PC-9 (cell line): ENCODE measurements at regions not wholly inside any gene's neighbourhood (a gene's known extent, or its start where the extent isn't known, plus 50 kb on each side); places are given as distances from the start of the nearest gene placed in this dataset.

ENCODE experiments used
- BruUV-seq: library from RNA; stranded (reverse); fragments of 400-500 nt; replicated peaks from 2 replicates; lab custom pipeline; 2021; lab: Mats Ljungman, UMichigan
- CTCF ChIA-PET: fragments of 300-600 bp; sonication (Branson Sonifier 250); formaldehyde crosslinking; loops from one replicate; lab custom pipeline; 2022; ENCODE audit warnings: antibody characterized with exemption; lab: Charles Lee
- POLR2A ChIA-PET: fragments of 300-600 bp; sonication (Branson Sonifier 250); formaldehyde crosslinking; loops from one replicate; lab custom pipeline; 2022; ENCODE audit warnings: antibody characterized with exemption; ENCODE audit not compliant: unreplicated experiment; lab: Charles Lee
- DNase-seq, 2 experiments: peaks; one replicate each; pipeline versions ENCODE4 v3.0.0 to v3.0.0-alpha.2; 2015 to 2022; ENCODE audit warnings: mixed read lengths in 1 of 2
- H2AFZ ChIP-seq: fragments of 200-600 bp; sonication (generic); 2 replicates; pipeline ENCODE4 v1.8.1; 2017; ENCODE audit warnings: antibody characterized with exemption
- H3F3A ChIP-seq: fragments of 200-600 bp; sonication (generic); 2 replicates; pipeline ENCODE4 v1.8.1; 2017; ENCODE audit warnings: antibody characterized with exemption, mild to moderate bottlenecking, low read depth; ENCODE audit not compliant: insufficient read depth
- H3K27ac ChIP-seq: fragments of 200-600 bp; sonication (generic); 2 replicates; pipeline ENCODE4 v1.6.1; 2016; ENCODE audit warnings: mixed run types
- H3K27me3 ChIP-seq: fragments of 200-600 bp; sonication (generic); 2 replicates; pipeline ENCODE4 v1.6.1; 2016; ENCODE audit warnings: low read depth, mixed run types; ENCODE audit not compliant: insufficient read depth
- H3K36me3 ChIP-seq: fragments of 200-600 bp; sonication (generic); 2 replicates; pipeline ENCODE4 v1.6.1; 2016; ENCODE audit warnings: low read depth, mixed run types
- H3K4me1 ChIP-seq: fragments of 200-600 bp; sonication (generic); replicated peaks from 2 replicates; pipeline ENCODE4 v1.6.1; 2016; ENCODE audit warnings: mixed run types; ENCODE audit not compliant: insufficient read depth
- H3K4me2 ChIP-seq: fragments of 200-600 bp; sonication (generic); 2 replicates; pipeline ENCODE4 v1.6.1; 2017; ENCODE audit warnings: mixed run types
- H3K4me3 ChIP-seq: fragments of 200-600 bp; sonication (generic); 2 replicates; pipeline ENCODE4 v1.6.1; 2016; ENCODE audit warnings: mixed run types
- H3K79me2 ChIP-seq: fragments of 200-600 bp; sonication (generic); 2 replicates; pipeline ENCODE4 v1.6.1; 2017; ENCODE audit warnings: low read depth, mixed run types
- H3K9me2 ChIP-seq: fragments of 200-600 bp; sonication (generic); 2 replicates; pipeline ENCODE4 v1.8.1; 2017; ENCODE audit warnings: mild to moderate bottlenecking; ENCODE audit not compliant: insufficient read depth
- H3K9me3 ChIP-seq: fragments of 200-600 bp; sonication (generic); 2 replicates; pipeline ENCODE4 v1.8.1; 2016; ENCODE audit warnings: low read depth; ENCODE audit not compliant: insufficient read depth
- H4K20me1 ChIP-seq: fragments of 200-600 bp; sonication (generic); 2 replicates; pipeline ENCODE4 v1.8.1; 2017; ENCODE audit not compliant: insufficient read depth
- EZH2 ChIP-seq: fragments of 200-600 bp; sonication (generic); IDR thresholded peaks from 2 replicates; pipeline ENCODE4 v1.8.0; 2017; ENCODE audit warnings: antibody characterized with exemption, low read depth
- intact Hi-C: fragments of 100-400 bp; cut with micrococcal nuclease; formaldehyde crosslinking; loops from one replicate; pipeline ENCODE4 v1.10.0; 2022; ENCODE audit not compliant: unreplicated experiment
- TF ChIP-seq, protein P1 (sequence below): fragments of 200-600 bp; sonication (generic); conservative IDR thresholded peaks from 2 replicates; pipeline ENCODE4 v1.6.1; 2017; ENCODE audit warnings: mixed run types, antibody characterized with exemption, mild to moderate bottlenecking, moderate library complexity

DNA sequence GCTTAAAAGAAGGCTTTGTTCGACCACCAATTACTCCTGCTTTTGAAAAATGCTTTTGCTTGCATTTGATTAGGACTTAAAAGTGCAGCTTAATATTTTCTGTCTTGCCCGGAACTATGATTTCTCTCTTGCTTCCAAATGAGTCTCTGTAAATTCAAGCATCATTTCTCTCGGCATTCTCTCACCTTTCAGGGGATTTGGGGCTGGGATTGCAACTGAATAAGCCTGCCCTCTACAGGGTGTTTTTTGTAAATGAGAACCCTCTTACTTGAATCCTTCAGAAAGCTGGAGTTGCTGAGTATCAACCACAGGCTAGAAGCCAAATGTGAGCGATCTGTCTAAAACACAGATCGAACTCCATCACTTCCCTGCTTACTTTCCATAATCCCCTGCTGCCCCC is 234.6 kb downstream of the TMEM114 start:
- Histone ChIP-seq H3F3A (no peaks in the 10 kb centered on the region), H3K36me3 (no peaks in the 10 kb centered on the region), H3K27ac (no peak overlapping the region), H3K9me2 (no peaks in the 10 kb centered on the region), H3K79me2 (no peaks in the 10 kb centered on the region), H4K20me1 (no peaks in the 10 kb centered on the region), H3K9me3 (no peaks in the 10 kb centered on the region), H2AFZ (no peak overlapping the region), H3K4me3 (no peak overlapping the region), H3K4me1 (no peaks in the 10 kb centered on the region), H3K4me2 (no peak overlapping the region), H3K27me3 (peaks cover 9% of the 10 kb centered on the region; the same call in 1 of the 2 replicates)
- ChIA-PET POLR2A (no interaction called here), CTCF (no interaction called here)
- no TSS peak for BruUV-seq
- intact Hi-C loops: no loop called here
- no peak for TF ChIP-seq EZH2
- TF ChIP-seq, protein P1, sequence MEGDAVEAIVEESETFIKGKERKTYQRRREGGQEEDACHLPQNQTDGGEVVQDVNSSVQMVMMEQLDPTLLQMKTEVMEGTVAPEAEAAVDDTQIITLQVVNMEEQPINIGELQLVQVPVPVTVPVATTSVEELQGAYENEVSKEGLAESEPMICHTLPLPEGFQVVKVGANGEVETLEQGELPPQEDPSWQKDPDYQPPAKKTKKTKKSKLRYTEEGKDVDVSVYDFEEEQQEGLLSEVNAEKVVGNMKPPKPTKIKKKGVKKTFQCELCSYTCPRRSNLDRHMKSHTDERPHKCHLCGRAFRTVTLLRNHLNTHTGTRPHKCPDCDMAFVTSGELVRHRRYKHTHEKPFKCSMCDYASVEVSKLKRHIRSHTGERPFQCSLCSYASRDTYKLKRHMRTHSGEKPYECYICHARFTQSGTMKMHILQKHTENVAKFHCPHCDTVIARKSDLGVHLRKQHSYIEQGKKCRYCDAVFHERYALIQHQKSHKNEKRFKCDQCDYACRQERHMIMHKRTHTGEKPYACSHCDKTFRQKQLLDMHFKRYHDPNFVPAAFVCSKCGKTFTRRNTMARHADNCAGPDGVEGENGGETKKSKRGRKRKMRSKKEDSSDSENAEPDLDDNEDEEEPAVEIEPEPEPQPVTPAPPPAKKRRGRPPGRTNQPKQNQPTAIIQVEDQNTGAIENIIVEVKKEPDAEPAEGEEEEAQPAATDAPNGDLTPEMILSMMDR: no peak
- DNase-seq: no peak

DNA sequence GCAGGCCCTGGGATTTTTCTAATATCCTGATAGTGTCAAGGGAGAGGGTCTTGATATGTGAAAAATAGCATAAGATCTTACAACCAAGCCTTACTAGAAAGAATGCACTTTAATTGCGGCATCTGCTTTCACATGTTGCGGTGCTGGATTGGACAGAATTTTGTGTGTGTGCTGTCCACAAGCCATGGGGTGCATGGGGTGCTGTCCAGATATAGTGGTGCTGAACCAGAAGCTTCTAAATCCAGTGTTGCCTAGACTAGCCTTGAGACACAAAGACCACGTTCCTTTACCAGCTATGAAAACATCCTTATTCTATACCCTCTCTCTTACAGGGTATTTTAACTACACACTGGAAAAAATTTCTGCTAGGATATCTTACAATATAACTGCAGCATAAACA is 244.0 kb downstream of the TMEM114 start:
- 0 out of 2 replicates have a peak, but pooled peaks cover 3% of the 10 kb centered on the region for H3K27me3 ChIP-seq
- no peaks in the 10 kb centered on the region for H3K9me2 ChIP-seq
- no peak overlapping the region for H3K4me2 ChIP-seq
- H2AFZ ChIP-seq: no peak overlapping the region
- CTCF ChIA-PET: no interaction called here
- BruUV-seq: no TSS peak
- POLR2A ChIA-PET: no interaction called here
- H3K36me3 ChIP-seq: no peaks in the 10 kb centered on the region
- H3K27ac ChIP-seq: no peak overlapping the region
- H4K20me1 ChIP-seq: no peaks in the 10 kb centered on the region
- no peaks in the 10 kb centered on the region for H3K9me3 ChIP-seq
- DNase-seq: no peak
- H3K79me2 ChIP-seq: no peaks in the 10 kb centered on the region
- H3K4me1 ChIP-seq: no peaks in the 10 kb centered on the region
- TF ChIP-seq, protein P1: no peak
- no peak for TF ChIP-seq EZH2
- H3F3A ChIP-seq: no peaks in the 10 kb centered on the region
- H3K4me3 ChIP-seq: no peak overlapping the region
- intact Hi-C loops: no loop called here

DNA sequence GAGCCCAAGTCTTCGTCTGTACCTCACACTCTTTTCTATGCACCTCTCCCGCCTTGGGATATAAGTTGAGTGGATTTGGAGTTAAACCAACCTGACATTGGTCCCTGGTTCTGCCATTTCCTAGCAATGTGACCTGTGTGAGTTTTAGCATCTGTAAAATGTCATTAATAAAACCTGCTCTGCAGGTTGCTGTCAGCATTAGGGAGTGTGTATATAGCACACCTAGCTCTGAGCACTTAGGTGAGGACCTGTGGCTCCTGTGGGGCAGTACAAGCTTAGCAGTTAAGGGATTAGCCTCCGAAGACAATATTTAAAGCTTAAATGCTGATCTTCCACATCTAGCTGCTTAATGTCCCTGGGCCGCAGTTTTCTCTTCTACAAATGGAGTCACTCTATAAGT is 248.0 kb downstream of the TMEM114 start:
- POLR2A ChIA-PET: no interaction called here
- TF ChIP-seq, protein P1: no peak
- no peak for TF ChIP-seq EZH2
- Histone ChIP-seq H3F3A (no peaks in the 10 kb centered on the region), H2AFZ (no peak overlapping the region), H3K4me2 (no peak overlapping the region), H3K9me2 (no peaks in the 10 kb centered on the region), H3K4me3 (no peak overlapping the region), H4K20me1 (no peaks in the 10 kb centered on the region), H3K79me2 (no peaks in the 10 kb centered on the region), H3K4me1 (no peaks in the 10 kb centered on the region), H3K36me3 (no peaks in the 10 kb centered on the region), H3K27ac (no peak overlapping the region), H3K9me3 (no peaks in the 10 kb centered on the region), H3K27me3 (peaks cover 7% of the 10 kb centered on the region; the same call in 1 of the 2 replicates)
- no peak for DNase-seq
- CTCF ChIA-PET: no interaction called here
- intact Hi-C loops: no loop called here
- no TSS peak for BruUV-seq
